Stomach (tissue), 4 donors: ENCODE measurements at regions not wholly inside any gene's neighbourhood (a gene's known extent, or its start where the extent isn't known, plus 50 kb on each side); places are given as distances from the start of the nearest gene placed in this dataset.

Source experiments
- POLR2A ChIP-seq, 4 donors: fragments of 450-650 bp; IDR thresholded peaks; one replicate each; pipeline ENCODE4 v1.6.1; 2016; ENCODE audit warnings: antibody characterized with exemption in 4 of 4, control low read depth in 2 of 4, mild to moderate bottlenecking in 1 of 4, moderate library complexity in 1 of 4
- TF ChIP-seq, protein P1 (sequence below), 7 experiments: fragments of 450-650 bp in 4 of 7; fragments of 200-600 bp in 3 of 7; sonication (generic) in 3 of 7; IDR thresholded peaks; one replicate each; pipeline ENCODE4 v1.5.1; 2016 to 2019; ENCODE audit warnings: antibody characterized with exemption in 7 of 7, control low read depth in 2 of 7, mild to moderate bottlenecking in 1 of 7

DNA sequence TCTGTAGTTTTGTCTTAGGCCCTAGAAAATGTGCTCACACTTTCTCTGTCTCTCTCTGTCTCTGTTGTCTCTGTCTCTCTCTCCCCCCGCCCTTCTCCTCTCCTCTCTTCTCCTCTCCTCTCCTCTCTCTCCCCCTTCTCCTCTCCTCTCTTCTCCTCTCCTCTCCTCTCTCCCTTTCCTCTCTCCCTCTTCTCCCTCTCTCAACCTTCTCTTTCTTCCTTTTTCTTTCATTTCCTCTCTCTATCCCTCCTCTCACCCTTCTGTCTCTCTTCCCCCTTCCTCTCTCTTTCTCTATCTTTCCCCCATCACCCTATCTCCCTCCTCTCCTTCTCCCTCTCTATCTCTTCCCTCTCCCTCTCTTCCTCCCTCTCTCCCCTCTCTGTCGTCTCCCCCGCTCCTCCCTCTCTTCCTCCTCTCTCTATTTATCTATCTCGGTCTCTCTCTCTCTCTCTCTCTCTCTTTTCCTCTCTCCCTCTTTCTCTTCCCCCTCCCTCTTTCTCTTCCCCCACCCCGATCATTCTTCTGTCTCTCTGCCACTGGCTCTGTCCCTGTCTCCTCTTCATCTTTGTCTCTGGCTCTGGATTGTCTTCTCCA is 107.2 kb upstream of the C16orf82 start:
- TF ChIP-seq, protein P1, sequence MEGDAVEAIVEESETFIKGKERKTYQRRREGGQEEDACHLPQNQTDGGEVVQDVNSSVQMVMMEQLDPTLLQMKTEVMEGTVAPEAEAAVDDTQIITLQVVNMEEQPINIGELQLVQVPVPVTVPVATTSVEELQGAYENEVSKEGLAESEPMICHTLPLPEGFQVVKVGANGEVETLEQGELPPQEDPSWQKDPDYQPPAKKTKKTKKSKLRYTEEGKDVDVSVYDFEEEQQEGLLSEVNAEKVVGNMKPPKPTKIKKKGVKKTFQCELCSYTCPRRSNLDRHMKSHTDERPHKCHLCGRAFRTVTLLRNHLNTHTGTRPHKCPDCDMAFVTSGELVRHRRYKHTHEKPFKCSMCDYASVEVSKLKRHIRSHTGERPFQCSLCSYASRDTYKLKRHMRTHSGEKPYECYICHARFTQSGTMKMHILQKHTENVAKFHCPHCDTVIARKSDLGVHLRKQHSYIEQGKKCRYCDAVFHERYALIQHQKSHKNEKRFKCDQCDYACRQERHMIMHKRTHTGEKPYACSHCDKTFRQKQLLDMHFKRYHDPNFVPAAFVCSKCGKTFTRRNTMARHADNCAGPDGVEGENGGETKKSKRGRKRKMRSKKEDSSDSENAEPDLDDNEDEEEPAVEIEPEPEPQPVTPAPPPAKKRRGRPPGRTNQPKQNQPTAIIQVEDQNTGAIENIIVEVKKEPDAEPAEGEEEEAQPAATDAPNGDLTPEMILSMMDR (IDR thresholded peaks at IDR 0.05), result no peak
- TF ChIP-seq POLR2A (IDR thresholded peaks at IDR 0.05), result no peak
